Hematopoietic multipotent progenitor cell (in vitro differentiated cells): ENCODE measurements at regions not wholly inside any gene's neighbourhood (a gene's known extent, or its start where the extent isn't known, plus 50 kb on each side); places are given as distances from the start of the nearest gene placed in this dataset.
A peak's percentile ranks its signal among the peaks of the same experiment; 100 is the strongest.

Experiments used
- DNase-seq, 3 donors: peaks; one replicate each; pipeline ENCODE4 v3.0.0-alpha.2; 2011 to 2015; ENCODE audit warnings: low read depth in 2 of 3, low spot score in 2 of 3

- no peak for DNase-seq
Observed at GRCh38 chr5:159385536-159385935, 55.2 kb upstream of the IL12B start.

DNA sequence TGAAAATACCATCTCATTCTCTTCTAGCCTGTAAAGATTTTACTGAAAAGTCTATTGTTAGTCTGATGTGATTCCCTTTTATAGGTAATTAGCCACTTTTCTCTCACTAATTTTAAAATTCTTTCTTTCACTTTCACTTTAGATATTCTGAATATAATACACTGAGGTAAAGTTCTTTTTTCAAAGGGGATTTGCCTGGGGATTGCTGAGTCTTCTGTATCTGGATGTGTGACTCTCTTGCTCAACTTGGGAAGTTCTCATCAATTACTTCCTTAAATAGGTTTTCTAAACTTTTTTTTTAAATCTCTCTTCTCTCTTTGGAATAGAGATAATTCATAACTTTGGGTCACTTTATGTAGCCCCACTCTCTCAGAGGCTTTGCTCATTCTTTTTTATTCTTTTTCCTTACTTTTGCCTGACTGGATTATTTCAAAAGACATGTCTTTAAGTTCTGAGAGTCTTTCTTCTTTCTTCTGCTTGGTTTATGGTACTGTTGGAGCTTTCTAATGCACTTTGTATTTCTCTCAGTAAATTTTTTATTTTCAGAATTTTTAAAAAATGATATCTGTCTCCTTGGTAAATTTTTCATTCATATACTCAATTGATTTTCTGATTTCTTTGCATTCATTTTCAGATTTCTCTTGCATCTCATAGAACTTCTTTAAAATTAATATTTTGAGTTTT lies 55.9 kb upstream of the IL12B start:
- DNase-seq, result no peak

- no peak for DNase-seq
Observed at GRCh38 chr5:159392871-159393270, 62.6 kb upstream of the IL12B start.

- peak in 2 of 3 donors; percentile 48 to 87 for DNase-seq
Observed at GRCh38 chr5:159393854-159394274, 63.6 kb upstream of the IL12B start.

DNA sequence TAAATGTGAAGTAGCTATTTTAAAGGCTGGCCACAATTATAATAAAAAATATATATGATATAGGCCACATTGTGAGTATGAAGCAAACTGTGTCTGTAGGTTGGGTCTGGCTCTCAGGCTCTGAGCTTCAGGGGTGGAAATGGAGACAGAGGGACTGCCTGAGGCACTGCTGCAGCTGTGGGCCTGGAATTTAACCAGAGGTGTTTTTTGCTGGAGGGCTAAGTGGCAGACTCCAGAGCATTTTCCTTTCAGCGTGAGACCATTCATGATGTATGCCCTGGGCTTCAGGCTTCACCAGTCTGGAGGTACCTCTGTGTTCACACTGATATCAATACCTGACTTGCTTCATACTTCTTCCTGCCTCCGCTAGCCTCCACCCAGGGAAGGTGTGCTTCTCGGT lies 64.9 kb upstream of the IL12B start:
- no peak for DNase-seq

DNA sequence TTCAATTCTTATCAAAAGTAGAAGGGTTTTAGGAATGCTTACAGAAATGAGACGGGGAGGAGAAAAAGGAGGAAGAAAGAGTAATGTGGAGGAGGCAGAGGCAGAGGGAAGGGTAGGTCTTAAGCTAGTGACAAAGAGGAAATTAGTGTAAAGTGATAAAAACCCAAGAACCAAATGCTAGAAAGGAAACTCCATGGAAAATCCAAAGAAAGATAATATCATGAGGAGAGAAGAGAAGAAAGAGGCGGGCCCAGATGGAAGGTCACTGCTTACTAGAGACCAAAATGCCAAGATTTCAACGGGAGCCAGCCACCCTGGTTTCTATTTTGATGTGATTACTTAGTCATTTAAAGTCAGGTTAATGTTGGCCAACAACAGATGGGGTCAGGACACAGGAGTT lies 68.6 kb upstream of the IL12B start:
- DNase-seq, result no peak

DNA sequence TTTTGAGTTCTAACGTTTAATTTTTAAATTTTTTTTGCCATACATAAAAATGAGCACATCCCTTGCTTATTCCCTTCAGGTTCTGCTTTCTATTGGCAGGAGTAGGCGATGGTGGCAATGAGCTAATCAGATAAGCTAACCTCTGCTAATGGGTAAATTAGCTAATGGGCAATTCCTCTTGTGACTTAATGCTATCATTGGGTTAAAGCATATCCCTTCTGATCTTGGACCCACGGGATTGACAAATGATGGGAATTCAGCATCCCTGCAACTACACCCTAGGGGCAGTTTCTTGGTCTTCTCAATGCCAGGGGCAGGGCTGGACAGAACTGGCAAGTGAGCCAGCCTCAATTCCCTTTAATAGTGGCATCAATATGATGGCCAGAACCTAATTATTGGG lies 70.2 kb upstream of the IL12B start:
- DNase-seq, result no peak

DNA sequence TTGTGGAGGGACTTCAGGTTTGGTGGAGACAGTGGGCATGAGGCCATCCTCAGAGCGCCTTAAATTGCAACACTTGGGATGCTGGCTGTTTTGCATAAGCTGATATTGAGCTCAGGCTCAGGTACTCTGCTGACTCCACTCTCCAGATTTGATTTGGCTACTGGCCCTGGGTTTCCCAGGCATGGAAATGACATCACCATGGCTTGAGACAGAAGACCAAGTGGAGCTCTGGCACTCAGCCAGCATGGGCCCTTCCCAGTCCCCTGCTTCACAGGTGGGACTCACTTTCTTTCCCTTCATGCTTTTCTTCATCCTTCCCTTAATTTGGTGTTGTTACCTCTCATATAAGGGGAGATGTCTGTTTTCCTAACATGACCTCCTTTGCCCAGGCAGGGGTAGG lies 72.0 kb upstream of the IL12B start:
- no peak for DNase-seq

- no peak for DNase-seq
Observed at GRCh38 chr5:159402856-159403255, 72.6 kb upstream of the IL12B start.

DNA sequence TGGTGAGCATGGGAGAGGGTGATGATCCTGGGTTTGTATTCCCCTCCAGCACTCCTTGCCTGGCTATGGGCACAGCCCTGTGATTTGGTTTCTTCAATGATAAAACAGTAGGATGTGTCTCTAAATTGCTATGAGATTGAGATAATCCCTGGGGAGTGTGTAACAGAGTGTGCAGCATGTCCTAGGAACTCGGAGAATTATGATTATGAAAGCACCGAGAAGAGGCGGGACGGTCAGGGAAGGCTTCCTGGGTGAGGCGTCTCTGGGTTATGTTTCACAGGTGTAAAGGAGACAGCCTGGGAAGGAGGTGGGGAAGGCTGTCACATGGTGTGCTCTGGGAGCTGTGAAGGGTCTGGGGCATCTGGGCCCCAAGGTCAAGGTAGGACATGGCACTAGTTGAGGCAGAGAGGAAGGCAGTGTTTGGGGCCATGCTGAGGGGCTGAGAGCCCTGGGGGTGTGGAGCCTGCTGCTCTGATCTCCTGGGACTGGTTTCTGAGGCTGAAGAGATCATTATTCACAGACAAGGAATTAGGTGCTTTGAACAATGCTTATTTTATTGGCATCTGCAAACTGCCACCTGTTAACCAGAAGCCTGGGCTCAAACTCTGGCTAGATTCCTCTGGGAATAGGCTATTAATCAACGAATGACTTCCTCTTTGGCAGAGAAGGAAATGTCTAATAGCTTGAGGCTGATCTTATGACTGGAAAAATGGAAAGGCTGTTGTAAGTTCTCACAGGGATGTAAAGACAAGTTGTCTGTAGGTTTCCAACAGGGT lies 73.8 kb upstream of the IL12B start:
- DNase-seq, result no peak

GRCh38 chr5:159405611-159406031 lies 75.3 kb upstream of the IL12B start:
- DNase-seq, result peak in 1 of 3 donors; percentile 43

GRCh38 chr5:159406571-159406970 lies 76.3 kb upstream of the IL12B start:
- no peak for DNase-seq

DNA sequence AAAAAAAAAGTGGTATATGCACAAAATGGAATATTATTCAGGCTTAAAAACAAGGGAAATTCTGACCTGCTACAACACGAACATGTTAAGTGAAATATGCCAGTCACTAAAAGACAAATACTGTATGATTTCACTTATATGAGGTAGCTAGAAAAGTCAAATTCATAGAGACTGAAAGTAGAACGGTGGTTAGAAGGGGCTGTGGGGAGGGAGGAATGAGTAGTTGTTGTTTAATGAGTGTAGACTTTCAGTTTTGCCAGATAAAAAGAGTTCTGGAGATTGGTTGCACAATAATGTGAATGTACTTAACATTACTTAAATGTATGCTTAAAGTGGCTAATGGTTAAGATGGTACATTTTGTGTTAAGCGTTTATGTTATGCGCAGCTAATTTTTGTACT lies 79.5 kb upstream of the IL12B start:
- DNase-seq, result no peak

DNA sequence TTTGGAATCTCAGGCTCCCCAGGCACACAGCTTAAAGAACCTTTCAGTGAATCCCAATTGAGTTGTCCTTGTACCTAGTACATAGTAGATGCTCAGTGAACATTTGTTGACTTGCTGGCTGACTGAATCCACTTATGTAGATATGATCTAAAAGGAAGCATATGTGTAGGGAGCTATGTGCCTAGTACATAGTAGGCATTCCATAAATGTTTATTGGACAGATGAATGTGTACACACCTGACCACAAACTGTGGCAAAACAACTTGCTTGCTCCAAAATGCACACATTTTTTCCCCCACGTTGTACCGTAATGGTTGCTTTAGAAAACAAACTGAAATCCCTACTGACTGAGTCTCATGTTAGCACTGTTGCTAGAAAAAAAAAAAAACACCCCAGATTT lies 80.2 kb upstream of the IL12B start:
- no peak for DNase-seq

DNA sequence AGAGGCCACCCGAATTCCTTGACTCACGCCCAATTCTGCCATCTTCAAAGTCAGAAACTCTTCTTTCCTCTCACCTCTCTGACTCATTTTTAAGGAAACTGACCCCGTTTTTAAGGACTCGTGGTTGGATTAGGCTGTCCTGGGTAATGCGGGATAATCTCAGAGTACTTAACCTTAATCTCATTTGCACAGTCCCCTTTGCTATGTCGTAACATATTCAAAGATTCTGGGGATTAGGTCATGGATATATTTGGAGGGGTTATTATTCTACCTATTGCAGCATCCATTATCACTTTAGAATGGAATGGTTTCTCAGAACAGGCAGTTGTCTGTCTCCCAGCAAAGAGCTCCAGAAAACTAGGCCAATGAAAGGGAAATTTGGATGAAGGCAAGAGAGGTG lies 80.8 kb upstream of the IL12B start:
- no peak for DNase-seq

- peak; percentile 41 to 76 (median 75) for DNase-seq
Observed at GRCh38 chr5:159412284-159413046, 82.2 kb upstream of the IL12B start.

DNA sequence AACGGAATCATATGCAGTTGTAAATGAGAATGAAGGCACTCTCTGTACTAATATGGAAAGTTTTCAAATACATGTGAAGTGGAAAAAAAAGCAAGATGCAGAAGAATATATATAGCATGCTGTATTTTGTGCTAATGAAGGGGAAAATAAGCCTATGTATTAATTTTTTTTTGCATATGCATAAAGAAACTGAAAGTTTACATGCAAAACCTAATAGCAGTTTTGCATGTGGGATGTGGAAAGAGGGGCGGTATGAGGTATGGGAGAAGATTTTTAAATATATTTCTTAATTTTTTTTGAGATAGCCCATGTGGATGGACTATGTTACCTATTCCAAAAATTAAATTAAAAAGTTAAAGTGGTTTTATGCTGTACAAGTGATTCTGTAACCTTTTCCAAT lies 83.7 kb upstream of the IL12B start:
- no peak for DNase-seq

- DNase-seq, result no peak
Observed at GRCh38 chr5:159415301-159415937, 85.1 kb upstream of the IL12B start.

DNA sequence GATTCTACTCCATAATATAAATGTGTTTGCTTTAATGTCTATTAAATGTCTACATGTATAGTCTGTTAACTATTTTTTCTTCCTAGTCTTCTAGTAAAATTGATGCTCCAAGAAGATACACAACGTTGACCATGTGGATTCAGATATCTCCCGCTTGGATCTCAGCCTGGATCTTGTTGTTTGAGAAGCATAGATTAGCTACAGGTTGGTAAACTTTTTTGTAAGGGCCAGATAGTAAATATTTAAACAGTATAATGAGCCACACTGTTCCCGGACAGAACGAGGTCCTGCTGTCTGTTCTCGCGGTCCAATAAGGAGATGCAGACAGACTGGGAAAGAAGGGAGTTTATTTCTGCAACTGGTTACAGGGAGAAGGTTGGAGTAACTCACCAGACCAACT lies 86.2 kb upstream of the IL12B start:
- DNase-seq, result no peak

DNA sequence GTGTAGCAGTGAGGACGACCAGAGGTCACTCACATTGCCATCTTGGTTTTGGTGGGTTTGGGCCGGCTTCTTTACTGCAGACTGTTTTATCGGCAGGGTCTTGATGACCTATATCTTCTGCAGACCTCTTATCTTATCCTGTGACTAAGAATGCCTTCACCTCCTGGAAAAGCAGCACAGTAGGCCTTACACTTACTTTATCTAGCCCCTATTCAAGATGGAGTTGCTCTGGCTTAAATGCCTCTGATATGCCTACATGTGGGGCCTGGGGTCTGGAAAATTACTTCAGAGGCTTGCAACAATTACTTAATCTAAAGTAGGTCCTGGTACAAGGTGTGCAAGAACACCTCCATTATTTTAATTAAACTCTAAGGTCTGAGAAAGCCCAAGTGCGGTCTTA lies 86.9 kb upstream of the IL12B start:
- no peak for DNase-seq

DNA sequence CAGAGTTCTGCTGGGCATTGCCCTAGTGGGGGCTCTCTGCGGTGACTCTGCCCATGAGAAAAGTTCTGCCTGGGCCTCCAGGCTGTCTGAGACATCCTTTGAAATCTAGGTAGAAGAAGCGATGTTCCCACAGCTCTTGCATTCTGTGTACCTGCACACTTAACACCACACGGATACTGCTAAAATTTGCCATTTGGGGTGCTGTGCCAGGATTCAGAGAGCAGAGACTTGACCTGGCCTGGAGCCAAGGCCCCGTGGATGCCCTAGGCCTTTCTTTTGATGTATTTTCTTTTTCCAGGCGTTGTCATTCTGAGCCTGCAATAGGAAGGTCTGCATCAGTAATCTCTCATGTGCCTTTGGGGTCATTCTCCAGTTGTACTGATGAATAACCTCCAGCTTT lies 89.3 kb upstream of the IL12B start:
- peak in 1 of 3 donors; percentile 43 for DNase-seq
